PFSK-1 (cell line): ENCODE measurements at regions not wholly inside any gene's neighbourhood (a gene's known extent, or its start where the extent isn't known, plus 50 kb on each side); places are given as distances from the start of the nearest gene placed in this dataset.

Source experiments
- FOXP2 ChIP-seq: optimal IDR thresholded peaks from 2 replicates; pipeline ENCODE3; 2011; ENCODE audit warnings: borderline replicate concordance, control low read depth, inconsistent platforms; ENCODE audit not compliant: insufficient read depth; ENCODE audit errors: extremely low read length, extremely low read depth
- POLR2AphosphoS5 ChIP-seq: IDR thresholded peaks from 2 replicates; pipeline ENCODE4 v1.6.1; 2012; ENCODE audit warnings: low read depth, mild to moderate bottlenecking, control low read depth, low read length, moderate library complexity
- REST ChIP-seq, 2 experiments: IDR thresholded peaks; 2 replicates each; pipeline versions ENCODE4 v1.6.1 to v1.8.0; 2011 to 2012; ENCODE audit warnings: low read depth in 2 of 2, low read length in 2 of 2, control low read depth in 1 of 2, inconsistent platforms in 1 of 2, mild to moderate bottlenecking in 1 of 2, moderate library complexity in 1 of 2; ENCODE audit not compliant: insufficient read depth in 1 of 2
- SIN3A ChIP-seq: IDR thresholded peaks from 2 replicates; pipeline ENCODE4 v1.6.1; 2012; ENCODE audit warnings: mild to moderate bottlenecking, low read length, moderate library complexity, borderline replicate concordance; ENCODE audit not compliant: insufficient read depth
- TAF1 ChIP-seq: IDR thresholded peaks from 2 replicates; pipeline ENCODE4 v1.6.1; 2012; ENCODE audit warnings: low read length, control low read depth, borderline replicate concordance; ENCODE audit not compliant: insufficient read depth

GRCh38 chr22:34526681-34527080 lies 539.3 kb upstream of the ISX start:
- TF ChIP-seq REST (IDR thresholded peaks at IDR 0.05; ENCODE audit: insufficient read depth in 1 of 2, low read depth in 2 of 2, low read length in 2 of 2), result no peak
- TF ChIP-seq SIN3A, result no peak
- TF ChIP-seq POLR2AphosphoS5, result no peak
- no peak for TF ChIP-seq TAF1
- no peak for TF ChIP-seq FOXP2

GRCh38 chr22:34534101-34534500 lies 531.9 kb upstream of the ISX start:
- no peak for TF ChIP-seq POLR2AphosphoS5
- no peak for TF ChIP-seq TAF1
- no peak for TF ChIP-seq FOXP2
- no peak for TF ChIP-seq REST (IDR thresholded peaks at IDR 0.05; ENCODE audit: insufficient read depth in 1 of 2, low read depth in 2 of 2, low read length in 2 of 2)
- no peak for TF ChIP-seq SIN3A

GRCh38 chr22:34567367-34567766 lies 498.6 kb upstream of the ISX start:
- TF ChIP-seq TAF1, result no peak
- TF ChIP-seq FOXP2, result no peak
- no peak for TF ChIP-seq REST (IDR thresholded peaks at IDR 0.05; ENCODE audit: insufficient read depth in 1 of 2, low read depth in 2 of 2, low read length in 2 of 2)
- no peak for TF ChIP-seq POLR2AphosphoS5
- no peak for TF ChIP-seq SIN3A

- no peak for TF ChIP-seq TAF1
- TF ChIP-seq POLR2AphosphoS5, result no peak
- no peak for TF ChIP-seq SIN3A
- no peak for TF ChIP-seq REST (IDR thresholded peaks at IDR 0.05; ENCODE audit: insufficient read depth in 1 of 2, low read depth in 2 of 2, low read length in 2 of 2)
- no peak for TF ChIP-seq FOXP2
These were observed 495.6 kb upstream of the ISX start for GRCh38 chr22:34570408-34570807.

GRCh38 chr22:34579519-34579918 lies 486.4 kb upstream of the ISX start:
- TF ChIP-seq TAF1, result no peak
- TF ChIP-seq REST (IDR thresholded peaks at IDR 0.05; ENCODE audit: insufficient read depth in 1 of 2, low read depth in 2 of 2, low read length in 2 of 2), result no peak
- no peak for TF ChIP-seq SIN3A
- no peak for TF ChIP-seq FOXP2
- TF ChIP-seq POLR2AphosphoS5, result no peak
